BLaER1 (cell line): ENCODE measurements at regions not wholly inside any gene's neighbourhood (a gene's known extent, or its start where the extent isn't known, plus 50 kb on each side); places are given as distances from the start of the nearest gene placed in this dataset.

ENCODE experiments used
- H3K27ac ChIP-seq: shearing (Covaris generic); formaldehyde crosslinking; 2 replicates; pipeline ENCODE4 v1.8.1; 2022
- H3K27me3 ChIP-seq: shearing (Covaris generic); formaldehyde crosslinking; 2 replicates; pipeline ENCODE4 v1.8.1; 2022
- H3K36me3 ChIP-seq: shearing (Covaris generic); formaldehyde crosslinking; 2 replicates; pipeline ENCODE4 v1.8.1; 2022
- H3K4me1 ChIP-seq: shearing (Covaris generic); formaldehyde crosslinking; 2 replicates; pipeline ENCODE4 v1.8.1; 2022
- H3K4me2 ChIP-seq: shearing (Covaris generic); formaldehyde crosslinking; 2 replicates; pipeline ENCODE4 v1.8.1; 2022
- H3K4me3 ChIP-seq: shearing (Covaris generic); formaldehyde crosslinking; 2 replicates; pipeline ENCODE4 v1.8.1; 2022
- H3K9ac ChIP-seq: shearing (Covaris generic); formaldehyde crosslinking; 2 replicates; pipeline ENCODE4 v1.8.1; 2022
- H3K9me3 ChIP-seq: shearing (Covaris generic); formaldehyde crosslinking; 2 replicates; pipeline ENCODE4 v1.8.1; 2022
- H4K20me1 ChIP-seq: shearing (Covaris generic); formaldehyde crosslinking; 2 replicates; pipeline ENCODE4 v1.8.1; 2022
- Cebpa-rat ChIP-seq: shearing (Covaris generic); IDR thresholded peaks from 2 replicates; pipeline ENCODE4 v1.8.1; 2022

DNA sequence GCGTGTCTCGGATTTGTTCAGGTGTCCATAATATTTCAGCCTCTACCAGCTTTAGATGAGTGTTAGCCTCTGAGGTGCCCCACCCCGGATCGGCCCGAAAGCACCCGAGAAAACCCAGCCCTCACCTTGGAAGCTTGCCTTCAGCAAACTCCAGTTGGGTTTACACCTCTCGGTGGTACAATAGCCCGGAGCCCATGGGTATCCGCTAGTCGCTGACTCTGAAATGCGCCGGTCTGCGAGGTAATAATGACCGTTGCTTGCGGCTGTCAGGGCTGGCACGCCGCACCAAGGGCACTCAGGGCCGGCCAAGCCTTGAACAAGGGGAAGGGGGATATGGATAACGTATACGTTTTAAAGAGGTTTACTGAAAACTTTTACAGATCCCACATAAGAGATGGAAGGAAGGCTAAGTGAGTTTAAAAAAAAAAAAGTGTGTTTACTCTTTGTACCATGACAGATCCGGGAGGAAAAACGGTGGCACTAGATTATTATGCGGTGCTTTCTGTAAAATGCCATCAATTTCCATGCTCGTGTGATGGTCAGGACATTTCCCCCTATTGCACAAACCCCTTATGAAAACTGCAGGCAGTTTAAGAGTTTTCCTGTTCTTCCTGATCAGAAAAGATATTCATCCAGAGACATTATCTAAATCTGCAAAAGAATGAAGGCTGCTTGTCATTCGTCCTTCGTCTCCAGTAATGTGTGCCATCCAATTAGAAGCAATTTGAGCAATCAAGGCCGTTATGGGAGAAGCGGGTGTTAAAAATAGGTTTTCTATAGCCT, 124.2 kb downstream of the TMEM161B start:
- Histone ChIP-seq H3K27me3 (peaks cover 55% of the 10 kb centered on the region), H3K4me1 (no peaks in the 10 kb centered on the region), H3K4me3 (no peak overlapping the region), H4K20me1 (no peaks in the 10 kb centered on the region), H3K9ac (no peak overlapping the region), H3K4me2 (no peak overlapping the region), H3K36me3 (no peaks in the 10 kb centered on the region), H3K27ac (no peak overlapping the region), H3K9me3 (peaks cover 42% of the 10 kb centered on the region)
- TF ChIP-seq Cebpa-rat = no peak

DNA sequence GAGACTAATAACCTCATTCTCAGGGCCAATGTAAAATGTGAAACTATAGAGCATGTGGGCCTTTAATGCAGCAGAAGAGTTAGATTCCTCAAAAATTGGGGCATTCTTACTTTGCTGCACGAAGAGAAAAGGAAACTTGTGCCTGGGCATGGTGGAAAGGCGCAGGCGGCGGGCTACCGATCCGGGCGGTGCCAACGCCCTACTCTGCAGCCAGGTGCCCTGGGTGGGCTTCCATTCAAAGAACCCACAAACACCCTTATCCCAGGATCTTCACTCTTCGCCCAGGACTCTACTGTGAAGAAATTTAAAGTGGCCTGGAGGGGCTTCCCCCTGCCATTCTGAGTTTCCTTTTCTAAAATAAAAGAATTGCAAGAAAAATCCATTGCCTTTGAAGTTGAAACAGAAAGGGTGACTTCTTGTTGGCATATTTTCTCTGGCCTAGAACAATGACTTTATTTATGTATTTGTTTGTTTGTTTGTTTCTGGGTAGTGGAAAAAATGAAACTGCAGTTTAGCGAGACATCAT, 124.9 kb downstream of the TMEM161B start:
- Histone ChIP-seq H3K9ac (no peak overlapping the region), H3K27me3 (peaks cover 55% of the 10 kb centered on the region), H3K9me3 (peaks cover 42% of the 10 kb centered on the region), H3K4me3 (no peak overlapping the region), H3K4me2 (no peak overlapping the region), H3K27ac (no peak overlapping the region), H3K36me3 (no peaks in the 10 kb centered on the region), H4K20me1 (no peaks in the 10 kb centered on the region), H3K4me1 (no peaks in the 10 kb centered on the region)
- no peak for TF ChIP-seq Cebpa-rat

DNA sequence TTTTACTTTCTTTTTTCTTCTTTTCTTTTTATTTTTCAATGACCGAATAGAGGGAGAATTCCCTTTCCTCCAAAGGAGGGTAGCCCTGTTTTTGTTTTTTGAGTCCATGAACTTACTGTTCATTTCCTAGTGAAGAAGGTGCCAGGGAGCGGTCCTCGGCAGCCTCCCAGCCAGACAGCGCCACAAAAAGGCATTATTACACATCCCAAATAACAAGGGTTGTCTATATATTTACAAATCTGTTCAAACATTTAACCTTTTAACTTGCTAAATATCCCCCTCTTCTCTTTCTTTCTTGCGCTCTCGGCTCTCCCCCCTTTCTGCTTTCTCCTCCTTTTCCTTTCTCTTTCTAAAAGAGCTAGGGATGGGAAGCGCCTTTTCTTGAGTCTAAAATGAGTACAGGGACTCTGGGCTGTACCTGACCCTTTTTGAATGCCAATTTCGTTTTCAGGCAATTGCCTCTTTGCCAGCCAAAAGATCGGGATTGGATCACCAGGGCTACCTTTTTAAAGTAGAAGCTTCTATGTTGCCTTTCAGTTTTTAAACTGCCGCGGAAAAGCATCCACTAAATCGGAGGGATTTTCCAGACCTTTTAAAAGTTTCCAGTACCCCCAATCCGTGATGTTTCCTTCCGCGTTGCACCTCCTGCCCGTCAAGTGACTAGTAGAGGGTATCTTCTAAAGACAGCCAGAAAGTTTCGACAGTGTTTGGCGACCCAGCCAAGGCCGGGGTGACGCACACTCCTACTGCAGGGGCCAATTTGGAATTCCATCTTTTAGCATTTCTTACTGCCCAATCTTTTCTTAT, 125.6 kb downstream of the TMEM161B start:
- Histone ChIP-seq H3K27ac (no peak overlapping the region), H3K27me3 (peaks cover 55% of the 10 kb centered on the region), H3K9ac (no peak overlapping the region), H3K4me2 (no peak overlapping the region), H3K9me3 (peaks cover 42% of the 10 kb centered on the region), H3K4me3 (no peak overlapping the region), H3K36me3 (no peaks in the 10 kb centered on the region), H3K4me1 (no peaks in the 10 kb centered on the region), H4K20me1 (no peaks in the 10 kb centered on the region)
- TF ChIP-seq Cebpa-rat = no peak

DNA sequence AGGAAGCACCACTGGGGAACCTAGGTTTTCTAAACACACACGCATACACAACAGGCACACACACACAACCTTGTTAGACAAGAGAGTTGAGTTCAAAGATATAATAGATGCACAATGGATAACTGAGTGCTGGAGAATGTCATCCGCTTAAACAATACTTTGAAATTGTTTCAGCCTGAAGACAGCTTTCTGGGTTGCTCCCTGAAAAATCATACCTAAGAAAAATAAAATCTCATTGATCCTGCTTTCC, 126.1 kb downstream of the TMEM161B start:
- Histone ChIP-seq H3K4me1 (no peaks in the 10 kb centered on the region), H3K9me3 (peaks cover 42% of the 10 kb centered on the region), H3K36me3 (no peaks in the 10 kb centered on the region), H3K27me3 (peaks cover 54% of the 10 kb centered on the region), H4K20me1 (no peaks in the 10 kb centered on the region), H3K4me2 (no peak overlapping the region), H3K4me3 (no peak overlapping the region), H3K27ac (no peak overlapping the region), H3K9ac (no peak overlapping the region)
- TF ChIP-seq Cebpa-rat = no peak

DNA sequence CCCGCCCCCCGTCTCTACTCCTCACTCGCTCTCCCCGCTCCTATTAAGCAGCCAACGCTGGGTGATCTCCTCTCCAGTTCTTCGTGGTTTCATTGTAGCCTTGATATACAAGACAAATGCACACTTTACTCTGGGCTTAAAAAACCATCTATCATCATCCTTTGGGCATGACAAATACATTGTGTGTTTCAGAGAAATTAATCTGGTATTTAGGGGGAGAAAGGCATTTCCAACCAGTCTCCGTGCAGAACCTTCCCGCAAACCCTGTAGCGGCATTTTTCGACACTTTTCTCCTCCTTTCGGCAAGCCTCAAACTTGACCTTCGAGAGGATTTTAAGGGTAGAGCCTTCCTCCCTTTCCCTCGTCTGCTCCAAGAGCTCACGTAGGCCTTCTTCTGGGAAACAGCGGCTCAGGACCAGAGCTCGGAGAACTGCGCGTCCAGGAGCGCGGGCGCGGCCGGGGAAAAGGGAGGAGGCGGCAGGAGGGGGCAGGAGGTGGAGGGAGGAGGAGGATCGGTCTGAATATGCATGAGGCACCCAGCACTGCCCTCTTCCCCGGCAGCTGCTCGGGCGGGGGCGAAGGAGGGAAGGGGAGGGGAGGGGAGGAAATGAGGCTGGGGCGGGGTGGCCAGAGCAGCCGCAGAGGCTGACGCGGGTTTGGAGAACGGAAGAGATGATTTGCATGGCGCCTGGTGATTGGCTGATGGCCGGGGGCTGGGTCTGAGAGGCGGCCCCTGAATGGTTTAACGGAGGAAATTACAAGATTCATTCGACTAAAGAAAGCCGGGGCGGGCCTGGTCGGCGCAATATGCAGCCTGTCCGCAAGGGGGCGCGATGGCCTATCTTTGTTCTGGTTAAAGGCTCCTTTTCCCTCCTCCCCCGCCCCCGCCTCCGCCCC, 127.5 kb downstream of the TMEM161B start:
- no peak overlapping the region for H3K9ac ChIP-seq
- peaks cover 42% of the 10 kb centered on the region for H3K9me3 ChIP-seq
- H3K4me2 ChIP-seq = no peak overlapping the region
- no peak overlapping the region for H3K4me3 ChIP-seq
- H4K20me1 ChIP-seq = no peaks in the 10 kb centered on the region
- TF ChIP-seq Cebpa-rat = no peak
- peaks cover 44% of the 10 kb centered on the region for H3K27me3 ChIP-seq
- no peaks in the 10 kb centered on the region for H3K4me1 ChIP-seq
- H3K27ac ChIP-seq = no peak overlapping the region
- H3K36me3 ChIP-seq = no peaks in the 10 kb centered on the region

DNA sequence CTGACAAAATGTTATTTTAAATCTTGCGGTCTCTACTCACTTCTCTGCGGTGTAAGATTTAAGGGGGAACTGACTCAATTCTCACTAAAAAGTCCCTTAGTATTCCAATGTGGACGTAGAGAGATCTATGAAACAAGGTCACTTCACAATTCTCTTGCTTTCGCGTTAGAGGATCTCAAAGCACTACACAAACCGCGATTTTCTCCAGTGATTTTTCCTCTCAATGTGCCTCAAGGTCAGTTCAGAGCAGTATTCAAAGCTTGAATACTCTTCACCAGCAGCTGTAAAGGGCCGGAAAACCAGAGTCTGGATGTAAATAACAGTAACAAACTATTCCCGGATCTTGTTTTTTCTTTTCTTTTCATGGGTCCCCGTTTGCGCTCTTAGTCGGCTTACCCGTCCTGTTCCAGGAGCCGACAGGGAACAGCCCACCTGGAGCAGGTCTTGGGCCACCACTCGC, 128.2 kb downstream of the TMEM161B start:
- no peak overlapping the region for H3K4me3 ChIP-seq
- TF ChIP-seq Cebpa-rat = no peak
- H3K9ac ChIP-seq = no peak overlapping the region
- peaks cover 39% of the 10 kb centered on the region for H3K9me3 ChIP-seq
- no peaks in the 10 kb centered on the region for H4K20me1 ChIP-seq
- peaks cover 38% of the 10 kb centered on the region for H3K27me3 ChIP-seq
- H3K27ac ChIP-seq = no peak overlapping the region
- no peaks in the 10 kb centered on the region for H3K36me3 ChIP-seq
- no peaks in the 10 kb centered on the region for H3K4me1 ChIP-seq
- no peak overlapping the region for H3K4me2 ChIP-seq

DNA sequence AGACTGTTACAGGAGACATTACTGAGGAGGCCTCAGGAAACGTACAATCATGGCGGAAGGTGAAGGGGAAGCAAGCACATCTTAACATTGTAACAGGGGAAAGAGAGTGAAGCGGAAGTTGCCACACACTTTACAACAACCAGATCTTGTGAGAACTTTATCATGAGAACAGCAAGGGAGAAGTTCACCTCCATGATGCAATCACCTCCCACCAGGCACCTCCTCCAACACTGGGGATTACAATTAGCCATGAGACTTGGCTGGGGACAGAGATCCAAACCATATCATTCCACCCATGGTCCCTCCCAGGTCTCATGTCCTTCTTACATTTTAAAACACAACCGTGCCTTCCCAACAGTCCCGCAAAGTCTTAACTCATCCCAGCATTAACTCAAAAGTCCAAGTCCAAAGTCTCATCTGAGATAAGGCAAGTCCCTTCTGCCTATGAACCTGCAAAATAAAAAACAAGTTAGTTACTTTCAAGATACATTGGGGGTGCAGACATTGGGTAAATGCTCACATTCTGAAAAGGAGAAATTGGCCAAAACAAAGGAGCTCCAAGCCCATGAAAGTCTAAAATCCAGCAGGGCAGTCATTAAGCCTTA, 138.3 kb downstream of the TMEM161B start:
- Histone ChIP-seq H3K4me1 (no peaks in the 10 kb centered on the region), H4K20me1 (no peaks in the 10 kb centered on the region), H3K27ac (no peak overlapping the region), H3K9ac (no peak overlapping the region), H3K9me3 (no peaks in the 10 kb centered on the region), H3K36me3 (no peaks in the 10 kb centered on the region), H3K27me3 (no peaks in the 10 kb centered on the region), H3K4me2 (no peak overlapping the region), H3K4me3 (no peak overlapping the region)
- no peak for TF ChIP-seq Cebpa-rat

DNA sequence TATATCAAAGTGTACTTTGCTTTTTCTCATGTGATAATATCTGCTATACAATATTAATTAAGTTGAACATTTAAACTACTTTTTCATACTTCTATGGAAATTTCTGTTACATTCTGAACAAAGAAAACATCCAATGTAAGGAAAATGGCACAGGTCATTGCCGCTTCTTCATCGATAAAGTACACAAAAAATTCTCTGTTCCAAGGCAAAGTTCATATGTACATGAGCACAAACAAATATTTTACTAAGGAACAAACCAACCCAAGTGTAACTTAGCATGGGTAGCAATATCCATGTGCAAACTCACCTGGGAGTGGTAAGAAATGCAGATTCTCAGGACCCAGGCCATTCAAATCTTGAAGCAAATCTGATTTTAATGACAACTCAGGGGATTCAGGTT, 139.8 kb downstream of the TMEM161B start:
- no peak overlapping the region for H3K9ac ChIP-seq
- no peak overlapping the region for H3K4me2 ChIP-seq
- no peaks in the 10 kb centered on the region for H3K9me3 ChIP-seq
- H3K27ac ChIP-seq = no peak overlapping the region
- no peak overlapping the region for H3K4me3 ChIP-seq
- H3K36me3 ChIP-seq = no peaks in the 10 kb centered on the region
- H4K20me1 ChIP-seq = no peaks in the 10 kb centered on the region
- TF ChIP-seq Cebpa-rat = no peak
- no peaks in the 10 kb centered on the region for H3K27me3 ChIP-seq
- no peaks in the 10 kb centered on the region for H3K4me1 ChIP-seq

DNA sequence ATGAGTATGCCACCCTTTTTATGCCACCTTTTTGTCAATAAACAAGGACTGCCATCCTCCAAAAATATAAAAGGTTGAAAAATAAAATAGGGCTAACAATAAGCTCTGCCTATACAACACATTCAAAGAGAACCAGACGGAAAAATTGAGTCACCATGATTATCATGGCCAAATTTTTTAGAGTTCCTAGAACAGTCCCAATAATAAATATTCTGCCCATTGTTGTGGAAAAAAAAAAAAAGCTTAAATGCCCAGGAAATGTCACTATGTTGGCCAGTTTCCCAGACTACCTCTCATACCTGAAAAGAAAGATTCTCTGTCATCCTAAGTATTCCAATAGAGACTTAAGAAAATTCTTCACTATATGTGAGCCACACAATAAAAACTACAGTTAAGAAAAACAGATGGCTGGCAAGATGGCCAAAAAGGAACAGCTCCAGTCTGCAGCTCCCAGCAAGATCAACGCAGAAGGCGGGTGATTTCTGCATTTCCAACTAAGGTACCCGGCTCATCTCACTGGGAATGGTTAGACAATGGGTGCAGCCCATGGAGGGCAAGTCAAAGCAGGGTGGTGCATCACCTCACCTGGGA, 149.0 kb downstream of the TMEM161B start:
- H3K9me3 ChIP-seq = no peaks in the 10 kb centered on the region
- no peak overlapping the region for H3K27ac ChIP-seq
- H3K9ac ChIP-seq = no peak overlapping the region
- no peaks in the 10 kb centered on the region for H3K27me3 ChIP-seq
- no peak overlapping the region for H3K4me3 ChIP-seq
- no peaks in the 10 kb centered on the region for H3K36me3 ChIP-seq
- no peaks in the 10 kb centered on the region for H4K20me1 ChIP-seq
- TF ChIP-seq Cebpa-rat = no peak
- no peak overlapping the region for H3K4me2 ChIP-seq
- no peaks in the 10 kb centered on the region for H3K4me1 ChIP-seq
